ENCODE measurements at regions not wholly inside any gene's neighbourhood (a gene's known extent, or its start where the extent isn't known, plus 50 kb on each side); places are given as distances from the start of the nearest gene placed in this dataset.

GRCh38 chr3:118110211-118110610 lies 924.4 kb downstream of the IGSF11 start:
- Mint-ChIP-seq H3K27ac (no peak overlapping the region), H3K36me3 (ENCODE audit: low read depth) (no peaks in the 10 kb centered on the region), H3K9me3 (no peaks in the 10 kb centered on the region), H3K4me1 (no peaks in the 10 kb centered on the region), H3K27me3 (no peaks in the 10 kb centered on the region), H3K4me3 (no peak overlapping the region)
- no peak for DNase-seq
- intact Hi-C loops (cut with micrococcal nuclease): no loop called here
- POLR2A ChIA-PET: no interaction called here
- TF ChIP-seq, protein P1, sequence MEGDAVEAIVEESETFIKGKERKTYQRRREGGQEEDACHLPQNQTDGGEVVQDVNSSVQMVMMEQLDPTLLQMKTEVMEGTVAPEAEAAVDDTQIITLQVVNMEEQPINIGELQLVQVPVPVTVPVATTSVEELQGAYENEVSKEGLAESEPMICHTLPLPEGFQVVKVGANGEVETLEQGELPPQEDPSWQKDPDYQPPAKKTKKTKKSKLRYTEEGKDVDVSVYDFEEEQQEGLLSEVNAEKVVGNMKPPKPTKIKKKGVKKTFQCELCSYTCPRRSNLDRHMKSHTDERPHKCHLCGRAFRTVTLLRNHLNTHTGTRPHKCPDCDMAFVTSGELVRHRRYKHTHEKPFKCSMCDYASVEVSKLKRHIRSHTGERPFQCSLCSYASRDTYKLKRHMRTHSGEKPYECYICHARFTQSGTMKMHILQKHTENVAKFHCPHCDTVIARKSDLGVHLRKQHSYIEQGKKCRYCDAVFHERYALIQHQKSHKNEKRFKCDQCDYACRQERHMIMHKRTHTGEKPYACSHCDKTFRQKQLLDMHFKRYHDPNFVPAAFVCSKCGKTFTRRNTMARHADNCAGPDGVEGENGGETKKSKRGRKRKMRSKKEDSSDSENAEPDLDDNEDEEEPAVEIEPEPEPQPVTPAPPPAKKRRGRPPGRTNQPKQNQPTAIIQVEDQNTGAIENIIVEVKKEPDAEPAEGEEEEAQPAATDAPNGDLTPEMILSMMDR (IDR thresholded peaks at IDR 0.05): no peak
- ATAC-seq (ENCODE audit: low read depth): no peak
- CTCF ChIA-PET: no interaction called here

DNA sequence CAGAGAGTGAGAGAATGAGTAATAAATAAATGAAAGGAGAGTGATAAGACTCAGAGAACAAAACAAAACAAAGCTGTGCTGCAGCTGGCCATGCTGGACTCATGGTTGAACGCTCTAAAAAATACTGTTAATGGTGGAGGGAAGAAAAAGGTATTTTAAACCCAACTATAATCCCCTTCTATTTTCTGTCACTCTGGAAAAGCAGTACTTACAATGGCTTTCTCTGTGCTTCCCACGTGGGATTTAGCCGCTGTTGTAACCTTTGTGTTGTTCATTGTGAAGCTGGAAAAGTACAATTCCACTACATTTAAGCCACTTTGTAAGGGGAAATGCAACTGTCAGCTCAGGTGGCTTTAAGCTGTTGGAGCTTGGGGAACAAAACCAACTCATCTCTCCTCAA lies 917.7 kb downstream of the IGSF11 start:
- Mint-ChIP-seq H3K4me3 (no peak overlapping the region), H3K36me3 (ENCODE audit: low read depth) (no peaks in the 10 kb centered on the region), H3K9me3 (no peaks in the 10 kb centered on the region), H3K27me3 (no peaks in the 10 kb centered on the region), H3K4me1 (no peaks in the 10 kb centered on the region), H3K27ac (no peak overlapping the region)
- ChIA-PET POLR2A (no interaction called here), CTCF (no interaction called here)
- intact Hi-C loops (cut with micrococcal nuclease): no loop called here
- ATAC-seq (ENCODE audit: low read depth): no peak
- TF ChIP-seq, protein P1 (IDR thresholded peaks at IDR 0.05): no peak
- no peak for DNase-seq

GRCh38 chr3:118126751-118127150 lies 907.9 kb downstream of the IGSF11 start:
- no peak for DNase-seq
- Mint-ChIP-seq H3K9me3 (peaks cover 2% of the 10 kb centered on the region), H3K27me3 (no peaks in the 10 kb centered on the region), H3K4me1 (no peaks in the 10 kb centered on the region), H3K27ac (no peak overlapping the region), H3K4me3 (no peak overlapping the region), H3K36me3 (ENCODE audit: low read depth) (no peaks in the 10 kb centered on the region)
- ChIA-PET POLR2A (no interaction called here), CTCF (no interaction called here)
- no peak for ATAC-seq (ENCODE audit: low read depth)
- intact Hi-C loops (cut with micrococcal nuclease): no loop called here
- TF ChIP-seq, protein P1 (IDR thresholded peaks at IDR 0.05): no peak

GRCh38 chr3:118127992-118128391 lies 906.7 kb downstream of the IGSF11 start:
- Mint-ChIP-seq H3K4me1 (no peaks in the 10 kb centered on the region), H3K27ac (no peak overlapping the region), H3K36me3 (ENCODE audit: low read depth) (no peaks in the 10 kb centered on the region), H3K9me3 (peaks cover 2% of the 10 kb centered on the region), H3K4me3 (no peak overlapping the region), H3K27me3 (no peaks in the 10 kb centered on the region)
- intact Hi-C loops (cut with micrococcal nuclease): no loop called here
- no peak for DNase-seq
- TF ChIP-seq, protein P1 (IDR thresholded peaks at IDR 0.05): no peak
- ChIA-PET CTCF (no interaction called here), POLR2A (no interaction called here)
- no peak for ATAC-seq (ENCODE audit: low read depth)

GRCh38 chr3:118128886-118129285 lies 905.8 kb downstream of the IGSF11 start:
- ChIA-PET CTCF (no interaction called here), POLR2A (no interaction called here)
- no peaks in the 10 kb centered on the region for H3K27me3 Mint-ChIP-seq
- intact Hi-C loops (cut with micrococcal nuclease): no loop called here
- peaks cover 2% of the 10 kb centered on the region for H3K9me3 Mint-ChIP-seq
- ATAC-seq (ENCODE audit: low read depth) (no peak), DNase-seq (no peak)
- TF ChIP-seq, protein P1 (IDR thresholded peaks at IDR 0.05): no peak
- no peaks in the 10 kb centered on the region for H3K36me3 Mint-ChIP-seq (ENCODE audit: low read depth)
- no peak overlapping the region for H3K27ac Mint-ChIP-seq
- H3K4me3 Mint-ChIP-seq: no peak overlapping the region
- H3K4me1 Mint-ChIP-seq: no peaks in the 10 kb centered on the region
